ENCODE measurements at regions not wholly inside any gene's neighbourhood (a gene's known extent, or its start where the extent isn't known, plus 50 kb on each side); places are given as distances from the start of the nearest gene placed in this dataset.

DNA sequence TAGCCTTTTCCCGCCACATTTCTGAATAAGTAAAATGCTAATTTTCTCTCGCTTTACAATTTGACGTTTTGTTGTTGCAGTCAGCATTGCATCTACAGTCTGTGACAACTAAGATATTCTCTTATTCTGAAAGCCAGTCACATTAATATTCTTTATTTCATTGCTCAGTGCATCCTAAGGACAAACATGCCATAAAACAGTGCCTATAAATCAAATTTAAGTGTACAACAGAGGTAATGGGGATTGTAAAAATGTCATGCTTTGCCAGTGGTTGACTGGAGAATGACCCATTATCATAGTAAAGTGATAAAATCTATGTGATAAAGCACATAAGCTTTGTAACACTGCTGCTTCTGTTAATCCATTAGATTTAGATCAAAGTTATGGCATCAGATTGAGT is 1850.0 kb upstream of the ACO1 start:
- dilution Hi-C loops (cut with MboI; ENCODE audit: extremely low pct_ligation_motif_present, low sequenced_read_pairs), result no loop called here
- Histone ChIP-seq H3K9ac (ENCODE audit: control insufficient read depth, extremely low read depth, insufficient read depth, low read length) (no peak overlapping the region), H3K4me3 (ENCODE audit: control insufficient read depth in 2 of 3, extremely low read depth in 1 of 3, insufficient read depth in 2 of 3, low read depth in 1 of 3, low read length in 3 of 3) (no peak overlapping the region), H4K20me1 (ENCODE audit: control insufficient read depth, extremely low read depth, insufficient read depth, low read length) (no peaks in the 10 kb centered on the region), H3K36me3 (ENCODE audit: control insufficient read depth in 2 of 2, extremely low read depth in 1 of 2, insufficient read depth in 2 of 2, low read length in 2 of 2) (no peaks in the 10 kb centered on the region), H2AFZ (ENCODE audit: control insufficient read depth, low read length) (no peak overlapping the region), H3K9me3 (ENCODE audit: control insufficient read depth, low read depth, low read length) (no peaks in the 10 kb centered on the region), H3K27me3 (ENCODE audit: control insufficient read depth, extremely low read depth, insufficient read depth, low read length) (no peaks in the 10 kb centered on the region), H3K4me2 (ENCODE audit: control insufficient read depth, extremely low read depth, insufficient read depth, low read depth, low read length) (no peak overlapping the region), H3K27ac (ENCODE audit: control insufficient read depth, insufficient read depth, low read length) (no peak overlapping the region), H3K9me1 (ENCODE audit: control insufficient read depth, extremely low read depth, insufficient read depth, low read length) (no peaks in the 10 kb centered on the region), H3K79me2 (ENCODE audit: control insufficient read depth, insufficient read depth, low read length) (no peaks in the 10 kb centered on the region), H3K4me1 (ENCODE audit: control insufficient read depth, extremely low read depth, insufficient read depth, low read length) (no peaks in the 10 kb centered on the region)
- DNase-seq (ENCODE audit: low read depth, low spot score) (no peak), FAIRE-seq (no peak)
- TF ChIP-seq, protein P1, sequence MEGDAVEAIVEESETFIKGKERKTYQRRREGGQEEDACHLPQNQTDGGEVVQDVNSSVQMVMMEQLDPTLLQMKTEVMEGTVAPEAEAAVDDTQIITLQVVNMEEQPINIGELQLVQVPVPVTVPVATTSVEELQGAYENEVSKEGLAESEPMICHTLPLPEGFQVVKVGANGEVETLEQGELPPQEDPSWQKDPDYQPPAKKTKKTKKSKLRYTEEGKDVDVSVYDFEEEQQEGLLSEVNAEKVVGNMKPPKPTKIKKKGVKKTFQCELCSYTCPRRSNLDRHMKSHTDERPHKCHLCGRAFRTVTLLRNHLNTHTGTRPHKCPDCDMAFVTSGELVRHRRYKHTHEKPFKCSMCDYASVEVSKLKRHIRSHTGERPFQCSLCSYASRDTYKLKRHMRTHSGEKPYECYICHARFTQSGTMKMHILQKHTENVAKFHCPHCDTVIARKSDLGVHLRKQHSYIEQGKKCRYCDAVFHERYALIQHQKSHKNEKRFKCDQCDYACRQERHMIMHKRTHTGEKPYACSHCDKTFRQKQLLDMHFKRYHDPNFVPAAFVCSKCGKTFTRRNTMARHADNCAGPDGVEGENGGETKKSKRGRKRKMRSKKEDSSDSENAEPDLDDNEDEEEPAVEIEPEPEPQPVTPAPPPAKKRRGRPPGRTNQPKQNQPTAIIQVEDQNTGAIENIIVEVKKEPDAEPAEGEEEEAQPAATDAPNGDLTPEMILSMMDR (optimal IDR thresholded peaks at IDR 0.05 in 1 of 3, IDR thresholded peaks at IDR 0.05 in 1 of 3, conservative IDR thresholded peaks at IDR 0.05 in 1 of 3; ENCODE audit: extremely low read depth in 1 of 3, insufficient read depth in 2 of 3, low read length in 3 of 3), result no peak
- TF ChIP-seq EZH2 (IDR thresholded peaks at IDR 0.05; ENCODE audit: low read length), result no peak

DNA sequence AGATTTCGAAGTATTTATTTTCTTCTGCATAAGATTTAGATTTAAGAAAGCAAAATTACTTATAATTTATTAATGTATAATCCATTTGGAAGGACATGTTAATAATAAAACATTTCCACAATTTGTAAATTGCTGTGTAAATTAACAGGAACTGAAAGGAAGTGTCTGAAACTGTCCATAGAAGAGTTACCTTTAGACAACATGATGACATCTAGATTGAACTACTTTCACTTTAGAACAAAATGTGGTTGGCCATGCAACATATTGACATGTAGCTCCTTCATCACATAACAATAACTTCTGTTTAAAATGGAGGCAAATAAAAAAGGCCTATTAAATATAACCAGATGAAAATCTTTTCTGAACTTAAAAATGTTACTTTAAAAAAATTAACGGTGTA is 1849.5 kb upstream of the ACO1 start:
- FAIRE-seq, result no peak
- dilution Hi-C loops (cut with MboI; ENCODE audit: extremely low pct_ligation_motif_present, low sequenced_read_pairs), result no loop called here
- DNase-seq (ENCODE audit: low read depth, low spot score), result no peak

More for the DNA sequence above, 1849.5 kb upstream of the ACO1 start:
- Histone ChIP-seq H3K4me1 (ENCODE audit: control insufficient read depth, extremely low read depth, insufficient read depth, low read length) (no peaks in the 10 kb centered on the region), H3K9me1 (ENCODE audit: control insufficient read depth, extremely low read depth, insufficient read depth, low read length) (no peaks in the 10 kb centered on the region), H3K9ac (ENCODE audit: control insufficient read depth, extremely low read depth, insufficient read depth, low read length) (no peak overlapping the region), H2AFZ (ENCODE audit: control insufficient read depth, low read length) (no peak overlapping the region), H4K20me1 (ENCODE audit: control insufficient read depth, extremely low read depth, insufficient read depth, low read length) (no peaks in the 10 kb centered on the region), H3K4me3 (ENCODE audit: control insufficient read depth in 2 of 3, extremely low read depth in 1 of 3, insufficient read depth in 2 of 3, low read depth in 1 of 3, low read length in 3 of 3) (no peak overlapping the region), H3K9me3 (ENCODE audit: control insufficient read depth, low read depth, low read length) (no peaks in the 10 kb centered on the region), H3K79me2 (ENCODE audit: control insufficient read depth, insufficient read depth, low read length) (no peaks in the 10 kb centered on the region), H3K36me3 (ENCODE audit: control insufficient read depth in 2 of 2, extremely low read depth in 1 of 2, insufficient read depth in 2 of 2, low read length in 2 of 2) (no peaks in the 10 kb centered on the region), H3K27ac (ENCODE audit: control insufficient read depth, insufficient read depth, low read length) (no peak overlapping the region), H3K27me3 (ENCODE audit: control insufficient read depth, extremely low read depth, insufficient read depth, low read length) (no peaks in the 10 kb centered on the region), H3K4me2 (ENCODE audit: control insufficient read depth, extremely low read depth, insufficient read depth, low read depth, low read length) (no peak overlapping the region)
- TF ChIP-seq, protein P1 (optimal IDR thresholded peaks at IDR 0.05 in 1 of 3, IDR thresholded peaks at IDR 0.05 in 1 of 3, conservative IDR thresholded peaks at IDR 0.05 in 1 of 3; ENCODE audit: extremely low read depth in 1 of 3, insufficient read depth in 2 of 3, low read length in 3 of 3), result no peak
- no peak for TF ChIP-seq EZH2 (IDR thresholded peaks at IDR 0.05; ENCODE audit: low read length)

Data from keratinocyte (primary cell).